Kidney tubule cell (primary cell): ENCODE measurements at regions not wholly inside any gene's neighbourhood (a gene's known extent, or its start where the extent isn't known, plus 50 kb on each side); places are given as distances from the start of the nearest gene placed in this dataset.
A peak's percentile ranks its signal among the peaks of the same experiment; 100 is the strongest.
"Not testable (repeated sequence)": the region's sequence is repeated elsewhere in the genome, so short reads cannot be mapped to it uniquely, and the experiment has no call there.

Experiments
- DNase-seq: peaks from one replicate; pipeline ENCODE4 v3.0.0-alpha.2; 2018; ENCODE audit warnings: low spot score

DNA sequence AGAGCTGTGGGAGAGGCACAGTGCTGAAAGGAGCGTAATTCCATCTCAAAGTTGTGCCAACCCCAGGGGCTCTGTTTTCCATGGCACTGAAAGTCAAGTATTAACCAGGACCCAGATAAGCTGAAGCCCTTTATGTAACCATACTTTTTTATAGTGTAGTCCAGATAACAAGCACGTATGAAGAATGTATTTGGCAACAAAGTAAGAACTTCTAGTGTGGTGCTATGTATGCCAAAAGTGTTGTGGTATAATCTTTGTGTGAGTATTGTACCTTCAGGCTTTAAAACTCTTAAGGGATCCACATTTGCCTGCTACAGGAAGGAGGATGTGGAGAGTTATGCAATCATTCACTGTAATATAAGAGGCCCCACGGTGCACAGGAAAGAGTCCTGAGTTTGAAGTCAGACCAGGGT is 129.4 kb downstream of the IBTK start:
- no peak for DNase-seq

GRCh38 chr6:82114748-82115147 is 132.8 kb downstream of the IBTK start:
- DNase-seq: no peak

DNA sequence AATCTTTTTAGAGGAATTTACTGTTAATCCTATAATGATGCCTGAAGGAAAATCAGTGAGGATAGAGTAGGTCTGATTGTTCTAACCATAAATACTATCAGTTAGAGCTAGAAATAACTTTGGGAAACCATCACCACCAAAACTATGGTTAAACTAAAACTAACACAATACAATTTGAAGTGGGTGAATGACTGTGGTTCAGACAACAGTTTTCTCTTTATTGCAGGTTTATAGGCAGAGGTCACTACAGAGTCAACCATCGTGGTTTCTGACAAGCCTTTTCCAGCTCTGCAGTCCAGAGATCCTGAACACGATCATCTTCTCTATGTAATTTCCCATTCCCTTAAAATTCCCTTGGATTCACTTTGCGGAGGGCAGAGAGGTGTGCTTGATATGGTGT is 134.3 kb downstream of the IBTK start:
- DNase-seq: no peak

DNA sequence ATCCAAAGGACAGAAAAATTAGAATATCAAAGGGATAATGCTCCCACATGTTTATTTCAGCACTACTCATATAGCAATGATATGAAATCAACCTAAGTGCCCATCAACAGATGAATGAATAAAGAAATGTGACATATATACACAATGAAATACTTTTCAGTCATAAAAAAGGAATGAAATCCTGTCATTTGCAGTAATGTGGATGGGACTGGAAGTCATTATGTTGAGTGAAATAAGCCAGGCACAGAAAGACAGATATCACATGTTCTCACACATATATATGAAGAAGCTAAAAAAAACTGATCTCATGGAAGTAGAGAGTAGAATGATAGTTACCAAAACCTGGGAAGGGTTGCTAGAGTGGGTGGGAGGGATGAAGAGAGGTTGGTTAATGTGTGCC is 135.7 kb downstream of the IBTK start:
- no peak for DNase-seq

- DNase-seq: no peak
These were observed 136.4 kb downstream of the IBTK start for GRCh38 chr6:82111114-82111513.

GRCh38 chr6:82103171-82103570 is 144.4 kb downstream of the IBTK start:
- DNase-seq: not testable (repeated sequence)

DNA sequence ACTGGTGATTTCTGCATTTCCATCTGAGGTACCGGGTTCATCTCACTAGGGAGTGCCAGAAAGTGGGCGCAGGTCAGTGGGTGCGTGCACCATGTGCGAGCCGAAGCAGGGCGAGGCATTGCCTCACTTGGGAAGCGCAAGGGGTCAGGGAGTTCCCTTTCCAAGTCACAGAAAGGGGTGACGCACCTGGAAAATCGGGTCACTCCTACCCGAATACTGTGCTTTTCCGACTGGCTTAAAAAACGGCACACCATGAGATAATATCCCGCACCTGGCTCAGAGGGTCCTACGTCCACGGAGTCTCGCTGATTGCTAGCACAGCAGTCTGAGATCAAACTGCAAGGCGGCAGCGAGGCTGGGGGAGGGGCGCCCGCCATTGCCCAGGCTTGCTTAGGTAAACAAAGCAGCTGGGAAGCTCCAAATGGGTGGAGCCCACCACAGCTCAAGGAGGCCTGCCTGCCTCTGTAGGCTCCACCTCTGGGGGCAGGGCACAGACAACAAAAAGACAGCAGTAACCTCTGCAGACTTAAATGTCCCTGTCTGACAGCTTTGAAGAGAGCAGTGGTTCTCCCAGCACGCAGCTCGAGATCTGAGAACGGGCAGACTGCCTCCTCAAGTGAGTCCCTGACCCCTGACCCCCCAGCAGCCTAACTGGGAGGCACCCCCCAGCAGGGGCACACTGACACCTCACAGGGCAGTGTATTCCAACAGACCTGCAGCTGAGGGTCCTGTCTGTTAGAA is 146.0 kb downstream of the IBTK start:
- DNase-seq: not testable (repeated sequence)

GRCh38 chr6:82100763-82101162 is 146.8 kb downstream of the IBTK start:
- DNase-seq: not testable (repeated sequence)

DNA sequence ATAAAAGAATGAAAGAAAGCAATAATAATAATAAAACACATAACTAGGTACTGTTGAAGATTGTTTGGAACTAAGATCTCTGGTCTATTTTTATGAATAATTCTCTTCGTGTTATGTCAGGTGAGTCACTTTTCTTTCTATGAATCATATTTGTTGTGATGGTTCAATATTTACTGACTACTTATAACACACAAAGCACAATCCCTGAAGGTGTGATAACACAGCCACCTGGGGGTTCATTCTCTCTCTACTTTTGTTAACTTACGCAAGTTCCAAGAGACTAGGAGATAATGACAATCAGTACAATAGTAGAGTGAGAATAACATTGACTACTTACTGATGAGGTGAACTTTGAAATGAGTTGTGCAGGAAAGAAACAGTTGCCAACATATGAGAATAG is 149.9 kb downstream of the IBTK start:
- DNase-seq: no peak

DNA sequence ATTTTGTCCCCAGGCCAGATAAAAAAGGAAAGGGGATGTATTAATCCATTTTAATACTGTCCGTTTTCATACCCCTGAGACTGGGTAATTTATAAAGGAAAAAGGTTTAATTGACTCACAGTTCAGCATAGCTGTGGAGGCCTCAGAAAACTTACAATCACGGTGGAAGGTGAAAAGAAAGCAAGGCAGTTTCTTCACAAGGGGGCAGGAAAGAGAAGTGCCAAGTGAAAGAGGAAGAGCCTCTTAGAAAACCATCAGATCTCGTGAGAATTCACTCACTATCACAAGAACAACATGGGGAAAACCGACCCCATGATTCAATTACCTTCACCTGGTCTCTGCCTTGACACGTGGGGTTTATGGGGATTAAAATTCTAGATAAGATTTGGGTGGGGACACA is 152.5 kb downstream of the IBTK start:
- no peak for DNase-seq

DNA sequence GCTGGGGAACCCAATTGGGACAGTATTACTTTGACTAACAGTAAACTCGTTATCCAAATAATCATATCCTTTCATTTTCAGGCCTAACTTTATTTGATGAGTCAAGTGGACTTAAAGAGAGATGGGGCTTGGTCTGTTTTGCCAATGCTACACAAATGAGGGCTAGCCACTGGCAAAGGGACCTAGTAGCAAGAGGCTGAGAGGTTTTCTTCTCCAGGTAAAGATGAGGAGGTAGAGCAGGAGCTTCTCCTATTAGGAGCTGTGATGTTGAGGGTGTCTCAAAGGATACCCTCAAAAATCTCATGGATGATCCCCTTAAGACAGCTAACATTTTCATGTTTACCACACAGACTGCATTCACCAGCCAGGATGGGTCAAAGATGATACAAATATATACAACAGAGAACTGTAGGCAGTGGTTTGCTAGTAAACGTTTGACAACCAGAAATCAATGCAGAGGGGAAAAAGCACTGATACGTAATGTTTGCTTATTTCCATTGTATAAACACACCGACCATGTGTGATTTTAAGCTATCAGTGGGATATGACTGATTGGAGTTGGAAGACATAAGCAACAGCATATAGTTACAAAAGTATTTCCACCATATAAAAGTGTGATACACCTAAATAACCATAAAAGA is 153.3 kb downstream of the IBTK start:
- DNase-seq: no peak

DNA sequence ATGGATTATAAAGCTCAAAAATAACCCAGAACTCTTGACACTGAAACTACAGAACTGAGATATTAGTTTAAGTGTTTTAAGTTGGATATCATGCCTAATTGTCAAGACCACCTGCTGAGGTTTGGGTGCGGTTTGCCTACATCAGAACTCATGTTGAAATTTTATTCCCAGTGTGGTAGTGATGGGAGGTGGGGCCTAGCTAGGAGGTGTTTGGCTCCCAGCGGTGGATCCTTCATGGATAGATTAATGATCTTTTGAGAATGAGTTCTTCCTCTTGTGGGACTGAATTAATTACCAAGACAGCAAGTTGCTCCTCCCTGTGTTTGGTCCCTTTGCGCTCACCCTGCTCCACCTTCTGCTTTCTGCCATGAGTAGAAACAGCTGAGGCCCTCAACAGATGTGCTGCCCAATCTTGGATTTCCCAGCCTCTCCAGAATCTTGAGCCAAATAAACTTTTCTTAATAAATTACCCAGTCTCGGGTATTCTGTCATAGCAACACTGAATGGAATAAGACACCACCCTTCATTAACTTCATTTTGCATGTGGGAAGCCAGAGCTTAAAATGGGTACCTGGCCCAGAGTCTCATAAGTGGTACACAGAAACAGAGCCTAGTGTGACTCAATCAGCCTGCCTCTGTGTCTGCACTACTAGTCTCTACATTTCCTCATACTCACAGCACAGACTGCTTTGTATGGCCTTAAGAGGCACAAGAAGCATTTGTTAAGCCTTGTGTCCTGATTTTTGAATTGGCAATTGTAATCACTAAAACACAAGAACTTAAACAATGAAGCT is 158.4 kb downstream of the IBTK start:
- no peak for DNase-seq

DNA sequence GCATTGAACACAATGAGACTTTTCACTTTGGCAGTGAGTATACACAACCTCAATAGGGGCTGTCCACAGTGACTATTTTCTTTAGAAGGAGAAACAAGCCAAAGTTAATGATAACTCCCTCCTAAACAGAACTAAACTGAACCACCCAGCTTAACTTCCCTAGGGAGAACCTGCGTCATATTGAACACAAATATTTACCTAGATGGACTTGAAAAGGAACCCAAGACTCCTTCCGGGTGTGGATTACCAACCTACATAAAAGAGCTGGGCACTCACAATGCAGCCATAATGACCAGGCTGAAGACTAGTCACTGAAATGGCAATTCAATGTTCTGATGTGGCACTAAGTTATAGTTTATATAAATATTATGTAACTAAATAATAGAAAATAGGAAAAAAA is 160.6 kb downstream of the IBTK start:
- DNase-seq: no peak

- no peak for DNase-seq
These were observed 161.8 kb downstream of the IBTK start for GRCh38 chr6:82085701-82086100.

DNA sequence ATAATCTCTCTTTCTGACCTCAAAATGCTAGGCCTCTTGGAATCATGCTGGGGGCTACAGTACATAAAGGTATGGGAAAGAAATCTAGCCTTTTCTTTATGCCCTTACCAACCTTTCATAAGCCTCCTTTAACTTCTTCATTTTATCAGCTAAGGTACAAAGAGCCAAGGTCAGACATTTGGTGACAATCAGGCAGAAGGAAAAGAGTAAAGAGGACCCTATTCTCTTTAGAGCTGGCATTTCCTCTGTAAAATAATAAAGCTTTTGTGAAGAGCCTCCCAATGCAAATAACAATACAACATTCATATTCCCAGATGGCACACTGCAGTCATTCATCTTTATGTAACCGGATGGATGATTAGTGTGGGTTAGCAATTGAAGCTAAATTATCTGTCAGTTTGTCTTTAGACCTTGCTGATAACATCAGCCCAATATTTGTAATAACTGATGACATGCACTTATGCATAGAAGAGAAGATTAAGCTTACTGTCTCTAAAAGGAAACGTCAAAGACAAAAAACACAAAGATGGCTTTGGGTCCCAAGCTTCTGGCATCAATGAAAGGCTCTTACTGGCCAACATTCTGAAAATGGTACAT is 163.1 kb downstream of the IBTK start:
- DNase-seq: no peak

- DNase-seq: no peak
These were observed 163.9 kb downstream of the IBTK start for GRCh38 chr6:82083646-82084045.

DNA sequence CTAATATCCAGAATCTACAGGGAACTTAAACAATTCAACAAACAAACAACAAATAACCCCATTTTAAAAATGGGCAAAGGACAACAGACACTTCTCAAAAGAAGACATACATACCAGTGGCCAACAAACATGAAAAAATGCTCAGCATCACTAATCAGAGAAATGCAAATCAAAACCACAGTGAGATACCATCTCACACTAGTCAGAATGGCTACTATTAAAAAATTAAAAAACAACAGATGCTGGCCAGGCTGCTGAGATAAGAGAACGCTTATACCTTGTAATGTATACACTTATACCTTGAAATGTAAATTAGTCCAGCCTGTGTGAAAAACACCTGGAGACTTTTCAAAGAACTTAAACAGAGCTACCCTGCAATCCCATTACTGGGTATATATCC is 166.8 kb downstream of the IBTK start:
- peak; percentile 10 for DNase-seq

GRCh38 chr6:82078286-82078908 is 169.1 kb downstream of the IBTK start:
- no peak for DNase-seq

DNA sequence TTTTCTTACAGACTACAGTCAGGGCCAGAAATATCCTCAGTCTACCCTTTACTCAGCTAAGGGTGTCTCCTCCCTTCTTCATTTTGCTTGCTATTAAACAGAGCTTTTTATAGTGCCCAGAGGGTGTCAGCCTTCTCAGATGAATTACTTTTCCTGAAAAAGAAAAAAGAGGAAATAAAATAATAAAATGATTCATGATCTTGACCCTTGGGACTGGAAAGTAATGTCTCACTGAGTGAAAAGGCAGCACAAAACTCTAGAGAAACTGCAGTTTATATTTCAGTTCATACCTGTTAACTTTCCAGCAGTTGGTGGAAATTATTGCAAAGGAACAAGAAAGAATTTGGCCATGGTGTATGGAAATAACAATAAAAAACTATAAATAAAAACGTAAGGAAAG is 170.6 kb downstream of the IBTK start:
- DNase-seq: peak; percentile 20

- DNase-seq: no peak
These were observed 173.0 kb downstream of the IBTK start for GRCh38 chr6:82074556-82074955.

DNA sequence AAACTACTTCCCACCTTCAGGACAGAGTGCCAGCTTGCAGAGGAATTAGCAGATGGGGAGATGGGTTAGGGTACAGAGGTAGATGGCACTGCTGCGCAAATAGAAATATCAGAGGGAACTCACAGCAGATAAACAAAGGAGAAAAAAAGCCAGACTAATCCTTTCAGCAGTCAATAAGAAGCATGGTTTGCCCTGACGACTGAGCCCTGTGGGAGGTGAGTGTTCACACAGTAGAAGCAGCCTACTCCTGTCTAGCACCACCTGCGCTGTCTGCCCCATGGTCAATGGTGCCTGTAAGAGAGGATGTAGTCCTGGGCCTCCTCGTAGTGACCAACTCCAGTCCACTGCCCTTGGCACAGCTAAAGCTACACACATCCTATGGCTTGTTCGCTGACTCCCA is 174.1 kb downstream of the IBTK start:
- peak; percentile 19 for DNase-seq

DNA sequence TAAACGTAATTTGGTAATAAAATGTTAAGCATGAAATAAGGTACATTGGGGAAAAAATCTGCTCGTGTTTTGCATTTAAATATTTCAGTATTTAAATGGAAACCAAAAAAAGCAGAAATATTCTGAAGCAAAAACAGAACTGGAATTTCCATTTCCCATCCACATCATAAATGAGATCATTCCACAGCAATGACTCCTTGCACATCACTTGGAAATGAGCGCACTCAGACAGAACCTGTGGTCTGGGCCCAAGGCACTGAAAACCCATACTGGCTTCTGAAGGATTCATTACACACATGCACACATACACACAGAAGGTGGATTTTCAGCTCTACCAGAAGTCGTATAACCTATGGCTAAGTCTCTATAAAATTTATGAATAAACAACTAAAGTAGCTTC is 174.8 kb downstream of the IBTK start:
- DNase-seq: peak; percentile 90
